ENCODE measurements at regions not wholly inside any gene's neighbourhood (a gene's known extent, or its start where the extent isn't known, plus 50 kb on each side); places are given as distances from the start of the nearest gene placed in this dataset.

DNA sequence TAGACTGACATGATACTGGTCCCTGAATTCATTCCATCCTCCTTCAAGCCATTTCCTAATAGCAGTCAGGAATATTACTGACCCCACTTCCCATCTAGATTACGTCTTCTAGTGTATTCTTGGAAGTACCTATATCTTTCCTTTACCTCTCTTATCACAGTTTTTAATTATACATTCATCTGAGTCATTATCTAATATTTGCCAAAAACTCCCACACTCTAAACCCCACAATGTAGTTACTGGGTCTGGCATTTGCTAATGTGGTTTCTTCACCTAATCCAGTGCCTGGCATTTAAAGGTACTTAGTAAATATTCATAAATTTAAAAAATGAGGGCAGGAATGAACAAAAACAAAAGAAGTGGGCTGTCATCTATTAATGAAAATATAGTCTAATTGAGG is 441.8 kb upstream of the SETBP1 start:
- Histone ChIP-seq H3K27ac (no peak overlapping the region), H3K4me1 (no peaks in the 10 kb centered on the region), H3K4me3 (no peak overlapping the region), H3K9me3 (no peaks in the 10 kb centered on the region), H3K36me3 (no peaks in the 10 kb centered on the region), H3K27me3 (no peaks in the 10 kb centered on the region)
- TF ChIP-seq, protein P1, sequence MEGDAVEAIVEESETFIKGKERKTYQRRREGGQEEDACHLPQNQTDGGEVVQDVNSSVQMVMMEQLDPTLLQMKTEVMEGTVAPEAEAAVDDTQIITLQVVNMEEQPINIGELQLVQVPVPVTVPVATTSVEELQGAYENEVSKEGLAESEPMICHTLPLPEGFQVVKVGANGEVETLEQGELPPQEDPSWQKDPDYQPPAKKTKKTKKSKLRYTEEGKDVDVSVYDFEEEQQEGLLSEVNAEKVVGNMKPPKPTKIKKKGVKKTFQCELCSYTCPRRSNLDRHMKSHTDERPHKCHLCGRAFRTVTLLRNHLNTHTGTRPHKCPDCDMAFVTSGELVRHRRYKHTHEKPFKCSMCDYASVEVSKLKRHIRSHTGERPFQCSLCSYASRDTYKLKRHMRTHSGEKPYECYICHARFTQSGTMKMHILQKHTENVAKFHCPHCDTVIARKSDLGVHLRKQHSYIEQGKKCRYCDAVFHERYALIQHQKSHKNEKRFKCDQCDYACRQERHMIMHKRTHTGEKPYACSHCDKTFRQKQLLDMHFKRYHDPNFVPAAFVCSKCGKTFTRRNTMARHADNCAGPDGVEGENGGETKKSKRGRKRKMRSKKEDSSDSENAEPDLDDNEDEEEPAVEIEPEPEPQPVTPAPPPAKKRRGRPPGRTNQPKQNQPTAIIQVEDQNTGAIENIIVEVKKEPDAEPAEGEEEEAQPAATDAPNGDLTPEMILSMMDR (IDR thresholded peaks at IDR 0.05): no peak
- DNase-seq (ENCODE audit: low spot score): no peak

DNA sequence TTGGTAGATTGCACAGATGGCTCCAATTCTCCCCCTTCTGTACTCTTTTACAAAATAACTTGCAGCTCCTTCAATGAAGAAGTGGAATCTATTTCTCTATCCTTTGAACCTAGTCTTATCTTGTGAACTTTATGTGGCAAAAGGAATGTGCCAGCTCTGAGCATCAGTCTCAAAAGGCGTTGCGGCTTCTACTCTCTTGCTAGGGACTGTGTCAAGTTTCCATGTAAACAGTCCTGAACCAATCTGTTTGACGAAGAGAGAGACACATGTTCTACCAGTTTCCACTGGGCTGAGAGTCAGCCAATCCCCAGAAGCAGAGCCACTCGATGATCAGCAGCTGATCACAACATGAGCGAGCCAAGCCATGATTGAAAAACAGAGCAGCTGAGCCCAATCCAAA is 439.7 kb upstream of the SETBP1 start:
- H3K4me1 ChIP-seq: no peaks in the 10 kb centered on the region
- H3K9me3 ChIP-seq: no peaks in the 10 kb centered on the region
- H3K4me3 ChIP-seq: no peak overlapping the region
- H3K27ac ChIP-seq: no peak overlapping the region
- TF ChIP-seq, protein P1 (IDR thresholded peaks at IDR 0.05): no peak
- no peaks in the 10 kb centered on the region for H3K27me3 ChIP-seq
- DNase-seq (ENCODE audit: low spot score): no peak
- H3K36me3 ChIP-seq: no peaks in the 10 kb centered on the region

DNA sequence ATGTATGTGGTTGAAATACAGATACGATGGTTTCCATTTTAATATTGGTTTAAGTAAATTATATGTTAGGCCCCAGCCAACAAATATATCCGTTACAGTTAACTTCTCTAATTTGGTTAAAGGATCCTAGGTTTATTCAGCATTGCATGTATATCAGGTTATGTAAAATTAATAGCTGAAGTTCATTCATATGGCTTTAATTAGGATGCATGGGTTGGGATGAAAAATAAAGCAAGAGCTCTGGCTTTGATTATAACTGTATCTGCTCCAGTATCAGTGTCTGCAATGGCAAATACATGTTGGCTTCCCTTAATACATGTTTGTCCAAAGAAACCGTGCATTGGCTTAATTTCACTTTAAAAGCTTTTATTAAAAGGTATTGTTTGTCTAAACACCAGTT is 435.7 kb upstream of the SETBP1 start:
- Histone ChIP-seq H3K9me3 (no peaks in the 10 kb centered on the region), H3K4me3 (no peak overlapping the region), H3K27me3 (no peaks in the 10 kb centered on the region), H3K36me3 (no peaks in the 10 kb centered on the region), H3K4me1 (no peaks in the 10 kb centered on the region), H3K27ac (no peak overlapping the region)
- DNase-seq (ENCODE audit: low spot score): no peak
- TF ChIP-seq, protein P1 (IDR thresholded peaks at IDR 0.05): no peak

DNA sequence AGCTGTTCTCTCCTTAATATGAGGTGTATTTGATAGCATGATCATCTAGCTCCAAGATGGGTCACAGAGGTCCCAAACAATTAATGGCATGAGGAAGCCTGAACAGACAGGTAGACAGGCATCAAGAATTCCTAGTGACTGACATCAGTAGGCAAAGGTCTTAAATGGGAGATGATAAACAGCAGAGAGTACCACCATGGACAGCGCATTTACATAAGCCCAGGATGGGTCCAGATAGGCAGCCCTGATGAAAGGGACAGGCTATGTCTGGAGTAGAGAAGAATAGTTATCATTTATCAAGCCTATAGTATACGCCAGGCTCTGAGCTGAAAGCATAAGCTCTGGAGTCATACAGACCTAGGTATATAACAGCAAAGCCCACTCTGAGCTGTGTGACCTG is 434.7 kb upstream of the SETBP1 start:
- Histone ChIP-seq H3K4me3 (no peak overlapping the region), H3K9me3 (peaks cover 0 to 2% of the 10 kb centered on the region in 2 donors), H3K27me3 (no peaks in the 10 kb centered on the region), H3K36me3 (no peaks in the 10 kb centered on the region), H3K27ac (no peak overlapping the region), H3K4me1 (no peaks in the 10 kb centered on the region)
- TF ChIP-seq, protein P1 (IDR thresholded peaks at IDR 0.05): no peak
- no peak for DNase-seq (ENCODE audit: low spot score)

DNA sequence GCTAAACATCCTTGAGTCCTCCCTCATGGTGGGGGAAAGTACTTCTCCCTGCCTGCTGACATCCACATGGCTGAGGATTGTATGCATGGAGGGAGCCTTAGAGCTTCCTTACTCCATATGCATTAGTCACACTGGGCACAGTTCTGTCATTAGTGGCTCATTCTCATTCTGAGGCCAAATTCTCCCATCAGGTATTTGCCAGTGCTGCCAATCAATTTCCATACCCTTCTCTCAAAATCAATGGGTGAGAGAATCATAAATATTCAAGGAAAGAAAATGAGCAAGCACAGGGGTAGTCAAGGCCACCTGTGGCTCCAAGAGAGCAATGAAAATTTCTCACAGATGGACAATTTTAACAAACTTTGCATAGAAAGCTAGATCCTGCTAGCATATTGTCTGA is 422.6 kb upstream of the SETBP1 start:
- Histone ChIP-seq H3K4me1 (no peaks in the 10 kb centered on the region), H3K27me3 (no peaks in the 10 kb centered on the region), H3K36me3 (no peaks in the 10 kb centered on the region), H3K9me3 (peaks cover 0 to 12% of the 10 kb centered on the region in 2 donors), H3K4me3 (no peak overlapping the region), H3K27ac (no peak overlapping the region)
- TF ChIP-seq, protein P1 (IDR thresholded peaks at IDR 0.05): no peak
- DNase-seq (ENCODE audit: low spot score): no peak

DNA sequence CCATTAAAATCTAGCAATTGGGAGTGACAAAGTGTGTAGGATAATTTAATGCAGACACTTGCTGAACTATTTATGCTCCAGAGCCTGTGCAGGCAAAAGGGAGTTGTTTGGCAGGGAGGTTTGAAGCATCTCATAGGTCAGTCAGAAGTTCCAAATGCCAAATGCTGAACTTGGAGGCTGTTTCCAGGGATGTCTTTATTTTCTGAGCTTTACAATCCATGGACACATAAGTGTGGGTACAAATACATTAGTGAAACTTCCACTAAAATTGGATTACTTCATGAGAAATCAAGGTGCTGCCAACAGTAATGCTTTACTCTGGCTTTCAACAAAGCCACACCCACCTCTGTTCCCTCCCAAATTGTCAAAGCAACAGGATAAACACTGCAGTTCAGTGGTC is 422.1 kb upstream of the SETBP1 start:
- no peak overlapping the region for H3K27ac ChIP-seq
- H3K4me1 ChIP-seq: no peaks in the 10 kb centered on the region
- H3K9me3 ChIP-seq: peaks cover 0 to 12% of the 10 kb centered on the region in 2 donors
- no peak for DNase-seq (ENCODE audit: low spot score)
- TF ChIP-seq, protein P1 (IDR thresholded peaks at IDR 0.05): no peak
- no peaks in the 10 kb centered on the region for H3K27me3 ChIP-seq
- no peak overlapping the region for H3K4me3 ChIP-seq
- H3K36me3 ChIP-seq: no peaks in the 10 kb centered on the region

Measured in right atrium auricular region (tissue), 2 donors.